ENCODE measurements at regions not wholly inside any gene's neighbourhood (a gene's known extent, or its start where the extent isn't known, plus 50 kb on each side); places are given as distances from the start of the nearest gene placed in this dataset.

- Histone ChIP-seq H3K4me1 (ENCODE audit: insufficient read depth, low read length) (peaks cover 12% of the 10 kb centered on the region), H3K36me3 (ENCODE audit: insufficient read depth, low read length) (no peaks in the 10 kb centered on the region), H3K4me3 (ENCODE audit: low read depth in 1 of 2, low read length in 2 of 2) (no peak overlapping the region), H3K27ac (ENCODE audit: low read depth, low read length) (no peak overlapping the region), H3K9me3 (ENCODE audit: low read length) (no peaks in the 10 kb centered on the region), H3K9ac (ENCODE audit: low read length) (no peak overlapping the region), H3K27me3 (ENCODE audit: control insufficient read depth in 1 of 2, insufficient read depth in 2 of 2, low read length in 2 of 2) (no peaks in the 10 kb centered on the region)
These were observed 173.9 kb upstream of the TNC start for GRCh38 chr9:115291841-115292240.

- no peak overlapping the region for H3K27ac ChIP-seq (ENCODE audit: low read depth, low read length)
- no peaks in the 10 kb centered on the region for H3K9me3 ChIP-seq (ENCODE audit: low read length)
- no peak overlapping the region for H3K4me3 ChIP-seq (ENCODE audit: low read depth in 1 of 2, low read length in 2 of 2)
- no peaks in the 10 kb centered on the region for H3K36me3 ChIP-seq (ENCODE audit: insufficient read depth, low read length)
- no peaks in the 10 kb centered on the region for H3K27me3 ChIP-seq (ENCODE audit: control insufficient read depth in 1 of 2, insufficient read depth in 2 of 2, low read length in 2 of 2)
- peaks cover 12% of the 10 kb centered on the region for H3K4me1 ChIP-seq (ENCODE audit: insufficient read depth, low read length)
- H3K9ac ChIP-seq (ENCODE audit: low read length) = no peak overlapping the region
These were observed 174.8 kb upstream of the TNC start for GRCh38 chr9:115292584-115293279.

GRCh38 chr9:115295734-115296133, 177.8 kb upstream of the TNC start:
- no peaks in the 10 kb centered on the region for H3K36me3 ChIP-seq (ENCODE audit: insufficient read depth, low read length)
- H3K9ac ChIP-seq (ENCODE audit: low read length) = no peak overlapping the region
- H3K27ac ChIP-seq (ENCODE audit: low read depth, low read length) = no peak overlapping the region
- no peaks in the 10 kb centered on the region for H3K9me3 ChIP-seq (ENCODE audit: low read length)
- peaks cover 12% of the 10 kb centered on the region for H3K4me1 ChIP-seq (ENCODE audit: insufficient read depth, low read length)
- no peak overlapping the region for H3K4me3 ChIP-seq (ENCODE audit: low read depth in 1 of 2, low read length in 2 of 2)
- no peaks in the 10 kb centered on the region for H3K27me3 ChIP-seq (ENCODE audit: control insufficient read depth in 1 of 2, insufficient read depth in 2 of 2, low read length in 2 of 2)

- H3K9ac ChIP-seq (ENCODE audit: low read length) = no peak overlapping the region
- no peaks in the 10 kb centered on the region for H3K27me3 ChIP-seq (ENCODE audit: control insufficient read depth in 1 of 2, insufficient read depth in 2 of 2, low read length in 2 of 2)
- H3K4me3 ChIP-seq (ENCODE audit: low read depth in 1 of 2, low read length in 2 of 2) = no peak overlapping the region
- H3K4me1 ChIP-seq (ENCODE audit: insufficient read depth, low read length) = peaks cover 8% of the 10 kb centered on the region
- no peaks in the 10 kb centered on the region for H3K36me3 ChIP-seq (ENCODE audit: insufficient read depth, low read length)
- no peaks in the 10 kb centered on the region for H3K9me3 ChIP-seq (ENCODE audit: low read length)
- H3K27ac ChIP-seq (ENCODE audit: low read depth, low read length) = no peak overlapping the region
These were observed 179.0 kb upstream of the TNC start for GRCh38 chr9:115296831-115297565.

DNA sequence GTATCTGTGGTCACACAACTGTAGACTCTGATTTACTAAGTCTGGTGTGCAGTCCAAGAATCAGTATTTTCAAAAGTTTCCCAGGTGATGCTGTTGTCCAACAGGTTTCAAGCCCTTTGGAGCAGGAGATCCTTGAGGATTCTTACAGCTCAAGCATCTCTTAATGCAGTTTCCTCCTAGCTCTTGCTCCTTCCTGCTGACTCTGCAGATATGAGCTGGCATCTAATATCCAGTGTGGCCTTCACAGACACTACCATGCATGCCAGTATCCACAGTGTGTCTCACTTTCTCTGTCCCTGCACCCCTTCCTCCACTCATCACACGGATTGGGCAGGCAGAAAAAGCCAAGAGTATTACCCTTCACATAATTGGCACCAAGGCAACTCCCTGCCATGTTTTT, 182.2 kb upstream of the TNC start:
- Histone ChIP-seq H3K4me3 (ENCODE audit: low read depth in 1 of 2, low read length in 2 of 2) (no peak overlapping the region), H3K9ac (ENCODE audit: low read length) (no peak overlapping the region), H3K9me3 (ENCODE audit: low read length) (no peaks in the 10 kb centered on the region), H3K4me1 (ENCODE audit: insufficient read depth, low read length) (no peaks in the 10 kb centered on the region), H3K27ac (ENCODE audit: low read depth, low read length) (no peak overlapping the region), H3K27me3 (ENCODE audit: control insufficient read depth in 1 of 2, insufficient read depth in 2 of 2, low read length in 2 of 2) (no peaks in the 10 kb centered on the region), H3K36me3 (ENCODE audit: insufficient read depth, low read length) (no peaks in the 10 kb centered on the region)

DNA sequence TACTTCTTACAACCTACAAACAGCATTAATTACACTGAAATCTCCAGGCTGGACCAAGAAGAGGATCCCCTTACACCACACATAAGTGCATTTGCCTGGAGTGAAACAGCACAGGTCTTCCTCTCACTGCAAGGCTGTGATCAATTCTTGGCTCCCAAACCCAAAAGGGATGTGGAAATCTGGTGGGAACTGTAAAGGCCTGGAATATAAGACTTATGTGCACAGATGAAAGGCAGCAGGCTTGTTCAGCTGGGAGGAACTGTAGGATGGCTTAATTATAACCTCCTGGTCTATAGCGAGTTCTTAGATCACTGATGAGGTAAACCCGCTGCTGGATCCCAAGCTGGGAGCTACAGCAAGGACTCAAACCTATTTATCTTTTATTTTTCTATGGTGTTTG, 182.9 kb upstream of the TNC start:
- Histone ChIP-seq H3K27ac (ENCODE audit: low read depth, low read length) (no peak overlapping the region), H3K4me3 (ENCODE audit: low read depth in 1 of 2, low read length in 2 of 2) (no peak overlapping the region), H3K9me3 (ENCODE audit: low read length) (no peaks in the 10 kb centered on the region), H3K9ac (ENCODE audit: low read length) (no peak overlapping the region), H3K4me1 (ENCODE audit: insufficient read depth, low read length) (no peaks in the 10 kb centered on the region), H3K27me3 (ENCODE audit: control insufficient read depth in 1 of 2, insufficient read depth in 2 of 2, low read length in 2 of 2) (no peaks in the 10 kb centered on the region), H3K36me3 (ENCODE audit: insufficient read depth, low read length) (no peaks in the 10 kb centered on the region)

DNA sequence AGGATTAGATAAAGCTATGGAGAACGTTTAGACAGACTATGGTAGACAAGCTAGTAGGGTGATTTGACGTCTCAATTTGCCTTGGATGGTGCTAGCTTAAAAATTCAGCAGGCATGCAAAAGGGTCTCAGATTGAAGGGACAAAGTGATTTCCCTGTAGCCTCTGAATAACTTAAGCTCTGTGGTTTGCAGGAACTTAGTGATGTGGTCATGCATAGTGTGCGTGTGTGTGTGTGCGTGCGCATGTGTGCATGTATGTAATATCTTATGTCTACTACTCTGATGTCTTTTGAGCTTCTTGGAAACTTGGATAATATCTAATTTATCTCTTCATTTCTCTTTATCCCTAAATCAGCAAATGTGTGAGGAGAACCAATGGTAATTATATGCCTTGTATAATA, 183.6 kb upstream of the TNC start:
- no peaks in the 10 kb centered on the region for H3K27me3 ChIP-seq (ENCODE audit: control insufficient read depth in 1 of 2, insufficient read depth in 2 of 2, low read length in 2 of 2)
- no peaks in the 10 kb centered on the region for H3K4me1 ChIP-seq (ENCODE audit: insufficient read depth, low read length)
- no peaks in the 10 kb centered on the region for H3K9me3 ChIP-seq (ENCODE audit: low read length)
- no peak overlapping the region for H3K4me3 ChIP-seq (ENCODE audit: low read depth in 1 of 2, low read length in 2 of 2)
- no peak overlapping the region for H3K27ac ChIP-seq (ENCODE audit: low read depth, low read length)
- no peak overlapping the region for H3K9ac ChIP-seq (ENCODE audit: low read length)
- H3K36me3 ChIP-seq (ENCODE audit: insufficient read depth, low read length) = no peaks in the 10 kb centered on the region

- H3K9me3 ChIP-seq (ENCODE audit: low read length) = no peaks in the 10 kb centered on the region
- no peaks in the 10 kb centered on the region for H3K4me1 ChIP-seq (ENCODE audit: insufficient read depth, low read length)
- H3K4me3 ChIP-seq (ENCODE audit: low read depth in 1 of 2, low read length in 2 of 2) = no peak overlapping the region
- H3K36me3 ChIP-seq (ENCODE audit: insufficient read depth, low read length) = no peaks in the 10 kb centered on the region
- no peak overlapping the region for H3K9ac ChIP-seq (ENCODE audit: low read length)
- H3K27me3 ChIP-seq (ENCODE audit: control insufficient read depth in 1 of 2, insufficient read depth in 2 of 2, low read length in 2 of 2) = no peaks in the 10 kb centered on the region
- no peak overlapping the region for H3K27ac ChIP-seq (ENCODE audit: low read depth, low read length)
These were observed 187.6 kb upstream of the TNC start for GRCh38 chr9:115305543-115305942.

GRCh38 chr9:115306865-115307264, 188.9 kb upstream of the TNC start:
- H3K9me3 ChIP-seq (ENCODE audit: low read length) = no peaks in the 10 kb centered on the region
- H3K9ac ChIP-seq (ENCODE audit: low read length) = no peak overlapping the region
- H3K4me1 ChIP-seq (ENCODE audit: insufficient read depth, low read length) = no peaks in the 10 kb centered on the region
- no peaks in the 10 kb centered on the region for H3K27me3 ChIP-seq (ENCODE audit: control insufficient read depth in 1 of 2, insufficient read depth in 2 of 2, low read length in 2 of 2)
- no peak overlapping the region for H3K4me3 ChIP-seq (ENCODE audit: low read depth in 1 of 2, low read length in 2 of 2)
- H3K36me3 ChIP-seq (ENCODE audit: insufficient read depth, low read length) = no peaks in the 10 kb centered on the region
- H3K27ac ChIP-seq (ENCODE audit: low read depth, low read length) = no peak overlapping the region

- no peak overlapping the region for H3K27ac ChIP-seq (ENCODE audit: low read depth, low read length)
- H3K36me3 ChIP-seq (ENCODE audit: insufficient read depth, low read length) = no peaks in the 10 kb centered on the region
- no peaks in the 10 kb centered on the region for H3K27me3 ChIP-seq (ENCODE audit: control insufficient read depth in 1 of 2, insufficient read depth in 2 of 2, low read length in 2 of 2)
- H3K4me1 ChIP-seq (ENCODE audit: insufficient read depth, low read length) = no peaks in the 10 kb centered on the region
- no peak overlapping the region for H3K9ac ChIP-seq (ENCODE audit: low read length)
- H3K4me3 ChIP-seq (ENCODE audit: low read depth in 1 of 2, low read length in 2 of 2) = no peak overlapping the region
- H3K9me3 ChIP-seq (ENCODE audit: low read length) = no peaks in the 10 kb centered on the region
These were observed 195.6 kb upstream of the TNC start for GRCh38 chr9:115313545-115313944.

DNA sequence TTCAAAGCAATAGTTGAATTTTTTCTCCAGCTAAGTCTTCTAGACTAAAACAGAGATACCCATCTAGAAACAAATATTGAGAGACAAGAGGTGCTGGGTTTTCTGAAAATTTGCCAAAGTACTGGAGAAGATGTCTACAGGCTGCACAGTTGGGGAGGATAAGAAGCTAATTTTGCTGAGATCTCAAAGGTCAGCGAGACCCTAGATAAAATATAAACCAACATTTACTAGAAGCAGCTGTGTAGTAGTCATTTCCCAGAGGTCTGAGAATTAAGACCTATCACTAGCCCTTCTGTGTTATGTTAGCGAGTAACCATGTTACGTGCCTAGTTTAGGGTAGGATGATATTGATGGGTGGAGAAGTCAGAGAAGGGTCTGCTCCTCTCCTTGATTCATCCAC, 208.5 kb upstream of the TNC start:
- Histone ChIP-seq H3K27me3 (ENCODE audit: control insufficient read depth in 1 of 2, insufficient read depth in 2 of 2, low read length in 2 of 2) (no peaks in the 10 kb centered on the region), H3K27ac (ENCODE audit: low read depth, low read length) (no peak overlapping the region), H3K9ac (ENCODE audit: low read length) (no peak overlapping the region), H3K4me3 (ENCODE audit: low read depth in 1 of 2, low read length in 2 of 2) (no peak overlapping the region), H3K36me3 (ENCODE audit: insufficient read depth, low read length) (no peaks in the 10 kb centered on the region), H3K9me3 (ENCODE audit: low read length) (no peaks in the 10 kb centered on the region), H3K4me1 (ENCODE audit: insufficient read depth, low read length) (peaks cover 20% of the 10 kb centered on the region)

All from muscle layer of colon (tissue), 2 donors.